MM.1S (cell line): ENCODE measurements at regions not wholly inside any gene's neighbourhood (a gene's known extent, or its start where the extent isn't known, plus 50 kb on each side); places are given as distances from the start of the nearest gene placed in this dataset.

Experiments used
- EZH2 ChIP-seq: fragments of 300-600 bp; sonication (generic); optimal IDR thresholded peaks from 2 replicates; pipeline ENCODE3; 2017; ENCODE audit warnings: low read depth, mild to moderate bottlenecking, antibody characterized with exemption, low read length, mixed read lengths
- TF ChIP-seq, protein P1 (sequence below): fragments of 300-600 bp; sonication (generic); IDR thresholded peaks from 2 replicates; pipeline ENCODE4 v1.5.1; 2016; ENCODE audit warnings: antibody characterized with exemption, low read length, mixed read lengths

GRCh38 chrX:65093658-65094057 is 117.4 kb upstream of the ZC4H2 start:
- TF ChIP-seq EZH2, result no peak
- TF ChIP-seq, protein P1, sequence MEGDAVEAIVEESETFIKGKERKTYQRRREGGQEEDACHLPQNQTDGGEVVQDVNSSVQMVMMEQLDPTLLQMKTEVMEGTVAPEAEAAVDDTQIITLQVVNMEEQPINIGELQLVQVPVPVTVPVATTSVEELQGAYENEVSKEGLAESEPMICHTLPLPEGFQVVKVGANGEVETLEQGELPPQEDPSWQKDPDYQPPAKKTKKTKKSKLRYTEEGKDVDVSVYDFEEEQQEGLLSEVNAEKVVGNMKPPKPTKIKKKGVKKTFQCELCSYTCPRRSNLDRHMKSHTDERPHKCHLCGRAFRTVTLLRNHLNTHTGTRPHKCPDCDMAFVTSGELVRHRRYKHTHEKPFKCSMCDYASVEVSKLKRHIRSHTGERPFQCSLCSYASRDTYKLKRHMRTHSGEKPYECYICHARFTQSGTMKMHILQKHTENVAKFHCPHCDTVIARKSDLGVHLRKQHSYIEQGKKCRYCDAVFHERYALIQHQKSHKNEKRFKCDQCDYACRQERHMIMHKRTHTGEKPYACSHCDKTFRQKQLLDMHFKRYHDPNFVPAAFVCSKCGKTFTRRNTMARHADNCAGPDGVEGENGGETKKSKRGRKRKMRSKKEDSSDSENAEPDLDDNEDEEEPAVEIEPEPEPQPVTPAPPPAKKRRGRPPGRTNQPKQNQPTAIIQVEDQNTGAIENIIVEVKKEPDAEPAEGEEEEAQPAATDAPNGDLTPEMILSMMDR, result no peak
